ENCODE measurements at regions not wholly inside any gene's neighbourhood (a gene's known extent, or its start where the extent isn't known, plus 50 kb on each side); places are given as distances from the start of the nearest gene placed in this dataset.

- no peak overlapping the region for H4K8ac ChIP-seq (ENCODE audit: low read depth in 2 of 2, low read length in 2 of 2)
- no peak overlapping the region for H2BK20ac ChIP-seq (ENCODE audit: low read depth, low read length)
- ChIA-PET CTCF (no interaction called here), POLR2A (ENCODE audit: unreplicated experiment) (no interaction called here)
- no peak overlapping the region for H2BK120ac ChIP-seq (ENCODE audit: low read depth, low read length)
- H3K9ac ChIP-seq (ENCODE audit: low read depth, low read length): no peak overlapping the region
- no peak overlapping the region for H3K4me2 ChIP-seq (ENCODE audit: low read depth, low read length)
- H3K14ac ChIP-seq (replicated peaks; ENCODE audit: low read depth, low read length): no peak overlapping the region
- H3K4me1 ChIP-seq (ENCODE audit: control insufficient read depth, insufficient read depth, low read length): no peaks in the 10 kb centered on the region; the same call in 1 of the 2 replicates
- H4K91ac ChIP-seq (ENCODE audit: insufficient read depth, low read depth, low read length): no peak overlapping the region
- no peak overlapping the region for H3K23ac ChIP-seq (ENCODE audit: low read depth, low read length)
- WGBS, 2 experiments (ENCODE audit: extremely low coverage in 2 of 2, insufficient read length in 1 of 2): no CpG with 5 or more reads among the region's 2 CpGs
- dilution Hi-C loops (cut with HindIII; ENCODE audit: low sequenced_read_pairs, unreplicated experiment) (no loop called here), intact Hi-C loops (cut with micrococcal nuclease) (no loop called here), in situ Hi-C loops (cut with MboI; ENCODE audit: low sequenced_read_pairs) (no loop called here)
- BruUV-seq (replicated peaks): no TSS peak
- no peak overlapping the region for H2AK9ac ChIP-seq (replicated peaks; ENCODE audit: low read depth, low read length, poor library complexity)
- TF ChIP-seq NFE2L2 (IDR thresholded peaks at IDR 0.05; ENCODE audit: low read depth, low read length) (no peak), POLR2A (IDR thresholded peaks at IDR 0.05; ENCODE audit: low read depth, low read length) (no peak), RFX5 (IDR thresholded peaks at IDR 0.05; ENCODE audit: low read depth, low read length) (no peak), MAZ (IDR thresholded peaks at IDR 0.05; ENCODE audit: borderline replicate concordance, low read depth, low read length) (no peak), RAD21 (IDR thresholded peaks at IDR 0.05; ENCODE audit: low read length) (no peak), RCOR1 (IDR thresholded peaks at IDR 0.05; ENCODE audit: insufficient replicate concordance, low read length) (no peak), CHD1 (IDR thresholded peaks at IDR 0.05; ENCODE audit: low read depth, low read length) (no peak), CTCF (conservative IDR thresholded peaks at IDR 0.05; ENCODE audit: low read depth, low read length) (no peak), SMC3 (IDR thresholded peaks at IDR 0.05; ENCODE audit: low read depth, low read length) (no peak), CEBPB (IDR thresholded peaks at IDR 0.05; ENCODE audit: low read depth, low read length) (no peak)
- TF ChIP-seq, protein P1, sequence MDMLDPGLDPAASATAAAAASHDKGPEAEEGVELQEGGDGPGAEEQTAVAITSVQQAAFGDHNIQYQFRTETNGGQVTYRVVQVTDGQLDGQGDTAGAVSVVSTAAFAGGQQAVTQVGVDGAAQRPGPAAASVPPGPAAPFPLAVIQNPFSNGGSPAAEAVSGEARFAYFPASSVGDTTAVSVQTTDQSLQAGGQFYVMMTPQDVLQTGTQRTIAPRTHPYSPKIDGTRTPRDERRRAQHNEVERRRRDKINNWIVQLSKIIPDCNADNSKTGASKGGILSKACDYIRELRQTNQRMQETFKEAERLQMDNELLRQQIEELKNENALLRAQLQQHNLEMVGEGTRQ (IDR thresholded peaks at IDR 0.05; ENCODE audit: low read depth, low read length): no peak
- no peaks in the 10 kb centered on the region for H3K79me1 ChIP-seq (ENCODE audit: low read depth in 1 of 2, low read length in 2 of 2)
- H4K5ac ChIP-seq (ENCODE audit: low read depth, low read length): no peak overlapping the region
- no peaks in the 10 kb centered on the region for H3K9me1 ChIP-seq (ENCODE audit: insufficient read depth, low read length)
- H2AK5ac ChIP-seq (ENCODE audit: low read depth, low read length): no peak overlapping the region
- no peak overlapping the region for H3K27ac ChIP-seq (ENCODE audit: insufficient read depth, low read length)
- H3K4me3 ChIP-seq (ENCODE audit: insufficient read depth, low read depth, low read length): no peak overlapping the region
- no peak overlapping the region for H2AFZ ChIP-seq (replicated peaks; ENCODE audit: low read length, poor library complexity)
- no peak overlapping the region for H3K56ac ChIP-seq (ENCODE audit: extremely low read depth, insufficient read depth, low read length)
- no peak overlapping the region for H3K4ac ChIP-seq (ENCODE audit: low read depth, low read length)
- H4K20me1 ChIP-seq (ENCODE audit: insufficient read depth, low read length): no peaks in the 10 kb centered on the region
- H3K9me3 ChIP-seq (ENCODE audit: control insufficient read depth, insufficient read depth, low read length): no peaks in the 10 kb centered on the region
- no peaks in the 10 kb centered on the region for H3K36me3 ChIP-seq (ENCODE audit: control insufficient read depth, insufficient read depth, low read length)
- DNase-seq: no peak
- no peak overlapping the region for H2BK15ac ChIP-seq (ENCODE audit: low read depth, low read length)
- no peaks in the 10 kb centered on the region; the same call in 1 of the 2 replicates for H3K27me3 ChIP-seq (ENCODE audit: control insufficient read depth, insufficient read depth, low read length)
- no peak overlapping the region for H2BK5ac ChIP-seq (ENCODE audit: low read depth, low read length, poor library complexity, severe bottlenecking)
- H3K18ac ChIP-seq (ENCODE audit: low read depth, low read length): no peak overlapping the region
- ATAC-seq (ENCODE audit: low read depth): no peak
These were observed 74.7 kb upstream of the GAP43 start for GRCh38 chr3:115548611-115549010.
